A204.1 (cell line): ENCODE measurements at regions not wholly inside any gene's neighbourhood (a gene's known extent, or its start where the extent isn't known, plus 50 kb on each side); places are given as distances from the start of the nearest gene placed in this dataset.

Experiments
- FAIRE-seq: peaks from 2 replicates; lab custom pipeline; 2012; peaks lifted over from hg19 to GRCh38; lab: Jason Lieb, UNC

- no peak for FAIRE-seq
Observed at GRCh38 chr14:38900887-38901286, 202.1 kb downstream of the SEC23A start.

- no peak for FAIRE-seq
Observed at GRCh38 chr14:38887696-38888095, 215.3 kb downstream of the SEC23A start.

GRCh38 chr14:38884109-38884508 lies 218.9 kb downstream of the SEC23A start:
- FAIRE-seq: no peak

- no peak for FAIRE-seq
Observed at GRCh38 chr14:38883127-38883526, 219.9 kb downstream of the SEC23A start.

- no peak for FAIRE-seq
Observed at GRCh38 chr14:38882533-38882932, 220.5 kb downstream of the SEC23A start.

GRCh38 chr14:38880643-38881524 lies 222.2 kb downstream of the SEC23A start:
- no peak for FAIRE-seq

GRCh38 chr14:38877744-38878388 lies 225.2 kb downstream of the SEC23A start:
- FAIRE-seq: no peak

GRCh38 chr14:38874721-38875120 lies 228.3 kb downstream of the SEC23A start:
- no peak for FAIRE-seq

- no peak for FAIRE-seq
Observed at GRCh38 chr14:38873941-38874612, 229.0 kb downstream of the SEC23A start.

GRCh38 chr14:38870296-38870836 lies 232.7 kb downstream of the SEC23A start:
- FAIRE-seq: no peak

GRCh38 chr14:38868399-38869290 lies 234.4 kb downstream of the SEC23A start:
- no peak for FAIRE-seq

GRCh38 chr14:38867561-38868150 lies 235.4 kb downstream of the SEC23A start:
- FAIRE-seq: peak; percentile 84

GRCh38 chr14:38866461-38866860 lies 236.6 kb downstream of the SEC23A start:
- no peak for FAIRE-seq

- no peak for FAIRE-seq
Observed at GRCh38 chr14:38862366-38862765, 240.7 kb downstream of the SEC23A start.

- FAIRE-seq: no peak
Observed at GRCh38 chr14:38860530-38860929, 242.5 kb downstream of the SEC23A start.

GRCh38 chr14:38856798-38857197 lies 246.2 kb downstream of the SEC23A start:
- FAIRE-seq: no peak

GRCh38 chr14:38855513-38855912 lies 247.5 kb downstream of the SEC23A start:
- no peak for FAIRE-seq

GRCh38 chr14:38851111-38851510 lies 251.9 kb downstream of the SEC23A start:
- FAIRE-seq: no peak

GRCh38 chr14:38850664-38851063 lies 252.4 kb downstream of the SEC23A start:
- no peak for FAIRE-seq

- FAIRE-seq: no peak
Observed at GRCh38 chr14:38848243-38848935, 254.6 kb downstream of the SEC23A start.

GRCh38 chr14:38847161-38847560 lies 255.9 kb downstream of the SEC23A start:
- no peak for FAIRE-seq
